ENCODE measurements at regions not wholly inside any gene's neighbourhood (a gene's known extent, or its start where the extent isn't known, plus 50 kb on each side); places are given as distances from the start of the nearest gene placed in this dataset.

DNA sequence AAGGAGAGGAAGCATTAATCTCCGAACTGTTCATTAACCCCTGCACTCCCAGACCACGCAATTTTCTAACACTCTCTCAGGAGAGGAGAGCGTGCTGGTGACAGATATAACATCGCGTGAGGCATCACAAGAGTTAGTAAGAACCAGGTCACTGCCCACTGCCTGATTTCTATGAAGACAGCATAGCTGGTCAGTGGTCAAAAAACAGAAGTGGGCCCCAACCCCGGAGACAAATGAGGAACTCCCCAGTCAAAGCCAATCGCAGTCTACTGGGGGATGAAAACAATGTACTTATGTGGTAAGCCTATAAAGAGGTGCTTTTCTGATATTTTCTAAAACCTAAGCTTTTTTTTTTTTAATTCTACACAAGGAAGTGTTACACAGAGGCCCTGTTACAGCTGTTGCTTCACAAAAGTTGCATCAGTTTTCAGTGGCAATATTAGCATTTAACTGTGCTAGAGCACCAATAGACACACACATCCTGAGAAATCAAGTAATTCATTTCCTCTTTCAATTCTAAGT is 231.8 kb upstream of the IRF2BP2 start (continued):
- TF ChIP-seq ATF4 (CRISPR knock-in tag; IDR thresholded peaks at IDR 0.05), result no peak
- no peak for TF ChIP-seq ZFP36 (IDR thresholded peaks at IDR 0.05; ENCODE audit: low read depth, low read length, partially characterized antibody)
- peak; percentile 30; the same call in 1 of the 2 replicates for TF ChIP-seq SMARCE1 (IDR thresholded peaks at IDR 0.05)
- TF ChIP-seq CEBPG (CRISPR knock-in tag; IDR thresholded peaks at IDR 0.05), result peak; percentile 61; the same call in 1 of the 2 replicates
- peak; percentile 72 to 81 for TF ChIP-seq CEBPG (tag; conservative IDR thresholded peaks at IDR 0.05 in 1 of 2, IDR thresholded peaks at IDR 0.05 in 1 of 2)
- no peak for TF ChIP-seq NFXL1 (CRISPR knock-in tag; IDR thresholded peaks at IDR 0.05)

GRCh38 chr1:234841281-234841680 is 231.3 kb upstream of the IRF2BP2 start:
- Histone ChIP-seq H3K9me3 (replicated peaks; ENCODE audit: control insufficient read depth, insufficient read depth, low read depth, low read length) (no peaks in the 10 kb centered on the region), H3K4me1 (replicated peaks in 1 of 2; ENCODE audit: control insufficient read depth in 2 of 2, insufficient read depth in 2 of 2, low read length in 2 of 2) (peaks cover 13 to 49% of the 10 kb centered on the region in 2 experiments), H3K9ac (ENCODE audit: insufficient read depth in 1 of 2, low read depth in 2 of 2, low read length in 2 of 2) (no peak overlapping the region), H3K4me3 (no peak overlapping the region), H4K20me1 (replicated peaks; ENCODE audit: control insufficient read depth, insufficient read depth, low read length) (no peaks in the 10 kb centered on the region), H3K36me3 (ENCODE audit: control insufficient read depth, insufficient read depth, low read length) (no peaks in the 10 kb centered on the region), H2AFZ (ENCODE audit: low read depth, low read length) (peak overlapping the region; percentile 54), H3K79me2 (ENCODE audit: control insufficient read depth, insufficient read depth, low read length) (no peaks in the 10 kb centered on the region), H3K4me2 (ENCODE audit: insufficient read depth, low read length) (no peak overlapping the region), H3K27me3 (ENCODE audit: control insufficient read depth in 2 of 2, insufficient read depth in 2 of 2, low read length in 2 of 2) (peaks cover 0 to 3% of the 10 kb centered on the region in 2 experiments; a peak in 1 of 5 replicates), H3K27ac (ENCODE audit: extremely low read depth, low read depth, low read length) (no peak overlapping the region), H3K9me1 (ENCODE audit: control insufficient read depth, insufficient read depth, low read length) (no peaks in the 10 kb centered on the region)
- ATAC-seq, result no peak
- DNase-seq (ENCODE audit: extremely low read depth in 1 of 4, low spot score in 3 of 4), result no peak
- no TSS peak for BruUV-seq (replicated peaks)
- peak; percentile 37; the same call in 1 of the 2 replicates for TF ChIP-seq FOSL1 (tag; conservative IDR thresholded peaks at IDR 0.05)
- no peak for TF ChIP-seq RBFOX2 (IDR thresholded peaks at IDR 0.05; ENCODE audit: low read depth, low read length)
- POLR2A ChIA-PET, result interaction anchor here (0.6 to 1.2 kb wide), 7 partner anchors 9 to 295 kb away, joined by 3 to 5 read pairs (median 4); no protein-coding TSS in a partner anchor
- WGBS (ENCODE audit: insufficient coverage, low coverage, missing lambda C conversion rate), result 45% methylated on average over 3 of the region's 3 CpGs
- FAIRE-seq, result no peak
- CTCF ChIA-PET (ENCODE audit: low intra/inter-chr PET ratio), result no interaction called here
- intact Hi-C loops (cut with micrococcal nuclease) (no loop called here), in situ Hi-C loops (cut with MboI) (no loop called here)

Data from K562 (cell line).